ENCODE measurements at regions not wholly inside any gene's neighbourhood (a gene's known extent, or its start where the extent isn't known, plus 50 kb on each side); places are given as distances from the start of the nearest gene placed in this dataset.

DNA sequence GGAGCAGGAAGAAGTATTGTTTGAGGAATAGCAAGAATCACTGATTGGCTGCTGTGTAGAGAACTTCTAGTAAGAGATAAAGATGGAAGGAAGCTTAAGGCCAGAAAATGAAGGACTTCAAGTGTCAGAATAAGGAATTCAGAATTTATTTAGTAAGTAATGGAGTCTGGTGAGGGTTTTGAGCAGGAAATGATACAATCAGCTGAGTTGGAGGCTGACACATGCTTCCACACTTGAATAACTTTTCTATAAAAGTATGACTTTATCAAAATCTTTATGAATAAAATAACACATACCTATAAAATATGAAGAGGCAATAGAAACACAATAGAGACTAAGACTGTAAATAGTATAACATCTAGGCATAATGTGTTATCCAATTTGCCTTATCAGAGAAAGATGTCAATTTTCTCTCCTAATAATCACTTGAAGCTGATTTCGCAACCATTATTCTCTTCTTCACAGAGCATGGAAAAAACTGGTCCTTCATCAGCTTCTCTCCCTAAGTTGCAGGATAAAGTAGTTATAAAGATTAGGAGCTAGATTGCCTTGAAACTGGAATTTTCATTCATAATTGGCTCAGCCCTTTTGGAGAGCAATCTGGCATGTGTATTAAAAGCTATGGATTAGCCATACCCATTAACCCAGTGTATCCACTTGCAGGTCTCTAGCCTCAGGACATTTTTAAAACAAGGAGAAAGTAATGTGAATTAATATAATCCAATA lies 143.4 kb downstream of the ZNF608 start:
- Histone ChIP-seq H3K27me3 (replicated peaks; ENCODE audit: insufficient read depth) (no peaks in the 10 kb centered on the region), H3K27ac (no peak overlapping the region), H3K9ac (no peak overlapping the region), H3K4me1 (ENCODE audit: insufficient read depth) (peaks cover 16% of the 10 kb centered on the region), H3K4me3 (no peak overlapping the region), H3K79me2 (ENCODE audit: insufficient read depth) (no peaks in the 10 kb centered on the region), H3K4me2 (ENCODE audit: unreplicated experiment) (no peak overlapping the region), H3K36me3 (ENCODE audit: low read depth) (no peaks in the 10 kb centered on the region), H3F3A (ENCODE audit: insufficient read depth) (peaks cover 16% of the 10 kb centered on the region; the same call in 1 of the 2 replicates), H2AFZ (no peak overlapping the region), H3K9me3 (ENCODE audit: low read depth) (no peaks in the 10 kb centered on the region), H4K20me1 (ENCODE audit: insufficient read depth) (no peaks in the 10 kb centered on the region), H3K9me2 (ENCODE audit: insufficient read depth) (no peaks in the 10 kb centered on the region)
- peak; percentile 12 for DNase-seq
- no peak for TF ChIP-seq EZH2phosphoT487 (IDR thresholded peaks at IDR 0.05; ENCODE audit: insufficient read depth, low read depth)
- TF ChIP-seq EZH2 (IDR thresholded peaks at IDR 0.05; ENCODE audit: insufficient read depth, poor library complexity, severe bottlenecking) = no peak
- in situ Hi-C loops (cut with MboI) = no loop called here
- WGBS, 2 experiments (ENCODE audit: low coverage in 1 of 2, low lambda C conversion rate in 2 of 2, missing lambda C conversion rate in 2 of 2) = 100% methylated on average over 1 of the region's 1 CpG

- Histone ChIP-seq H3K4me3 (no peak overlapping the region), H2AFZ (peak overlapping the region; percentile 29; the same call in 1 of the 2 replicates), H4K20me1 (ENCODE audit: insufficient read depth) (no peaks in the 10 kb centered on the region), H3K9me3 (ENCODE audit: low read depth) (no peaks in the 10 kb centered on the region), H3F3A (ENCODE audit: insufficient read depth) (peaks cover 24% of the 10 kb centered on the region), H3K4me2 (ENCODE audit: unreplicated experiment) (peak overlapping the region; percentile 5), H3K79me2 (ENCODE audit: insufficient read depth) (no peaks in the 10 kb centered on the region), H3K27me3 (replicated peaks; ENCODE audit: insufficient read depth) (no peaks in the 10 kb centered on the region), H3K9me2 (ENCODE audit: insufficient read depth) (no peaks in the 10 kb centered on the region), H3K4me1 (ENCODE audit: insufficient read depth) (peaks cover 25% of the 10 kb centered on the region), H3K36me3 (ENCODE audit: low read depth) (no peaks in the 10 kb centered on the region), H3K9ac (no peak overlapping the region), H3K27ac (no peak overlapping the region)
- 26 to 31% methylated on average over 10 of the region's 10 CpGs for WGBS, 2 experiments (ENCODE audit: low coverage in 1 of 2, low lambda C conversion rate in 2 of 2, missing lambda C conversion rate in 2 of 2)
- DNase-seq = peak; percentile 51
- TF ChIP-seq EZH2 (IDR thresholded peaks at IDR 0.05; ENCODE audit: insufficient read depth, poor library complexity, severe bottlenecking) = no peak
- TF ChIP-seq EZH2phosphoT487 (IDR thresholded peaks at IDR 0.05; ENCODE audit: insufficient read depth, low read depth) = no peak
- in situ Hi-C loops (cut with MboI) = no loop called here
These were observed 147.1 kb downstream of the ZNF608 start for GRCh38 chr5:124599028-124599973.

- WGBS, 2 experiments (ENCODE audit: low coverage in 1 of 2, low lambda C conversion rate in 2 of 2, missing lambda C conversion rate in 2 of 2) = 27 to 29% methylated on average over 5 of the region's 5 CpGs
- in situ Hi-C loops (cut with MboI) = no loop called here
- Histone ChIP-seq H3K9me2 (ENCODE audit: insufficient read depth) (no peaks in the 10 kb centered on the region), H3K4me1 (ENCODE audit: insufficient read depth) (peaks cover 25% of the 10 kb centered on the region), H3K36me3 (ENCODE audit: low read depth) (no peaks in the 10 kb centered on the region), H3K4me3 (no peak overlapping the region), H3K27me3 (replicated peaks; ENCODE audit: insufficient read depth) (no peaks in the 10 kb centered on the region), H3F3A (ENCODE audit: insufficient read depth) (peaks cover 20% of the 10 kb centered on the region), H3K9ac (no peak overlapping the region), H3K9me3 (ENCODE audit: low read depth) (no peaks in the 10 kb centered on the region), H4K20me1 (ENCODE audit: insufficient read depth) (no peaks in the 10 kb centered on the region), H3K27ac (no peak overlapping the region), H3K79me2 (ENCODE audit: insufficient read depth) (no peaks in the 10 kb centered on the region), H3K4me2 (ENCODE audit: unreplicated experiment) (peak overlapping the region; percentile 17), H2AFZ (no peak overlapping the region)
- DNase-seq = peak; percentile 80
- TF ChIP-seq EZH2 (IDR thresholded peaks at IDR 0.05; ENCODE audit: insufficient read depth, poor library complexity, severe bottlenecking) = no peak
- no peak for TF ChIP-seq EZH2phosphoT487 (IDR thresholded peaks at IDR 0.05; ENCODE audit: insufficient read depth, low read depth)
These were observed 149.6 kb downstream of the ZNF608 start for GRCh38 chr5:124596595-124597421.

- H2AFZ ChIP-seq = no peak overlapping the region
- no peak overlapping the region for H3K4me3 ChIP-seq
- in situ Hi-C loops (cut with MboI) = no loop called here
- no peaks in the 10 kb centered on the region for H3K9me3 ChIP-seq (ENCODE audit: low read depth)
- H3K36me3 ChIP-seq (ENCODE audit: low read depth) = no peaks in the 10 kb centered on the region
- H3K9me2 ChIP-seq (ENCODE audit: insufficient read depth) = no peaks in the 10 kb centered on the region
- H3K4me1 ChIP-seq (ENCODE audit: insufficient read depth) = peaks cover 13% of the 10 kb centered on the region
- H3K9ac ChIP-seq = no peak overlapping the region
- H3F3A ChIP-seq (ENCODE audit: insufficient read depth) = peaks cover 9% of the 10 kb centered on the region
- H3K79me2 ChIP-seq (ENCODE audit: insufficient read depth) = no peaks in the 10 kb centered on the region
- WGBS, 2 experiments (ENCODE audit: low coverage in 1 of 2, low lambda C conversion rate in 2 of 2, missing lambda C conversion rate in 2 of 2) = 60 to 92% methylated on average over 1 of the region's 1 CpG
- no peak for DNase-seq
- H3K4me2 ChIP-seq (ENCODE audit: unreplicated experiment) = no peak overlapping the region
- no peaks in the 10 kb centered on the region for H3K27me3 ChIP-seq (replicated peaks; ENCODE audit: insufficient read depth)
- TF ChIP-seq EZH2 (IDR thresholded peaks at IDR 0.05; ENCODE audit: insufficient read depth, poor library complexity, severe bottlenecking) = no peak
- TF ChIP-seq EZH2phosphoT487 (IDR thresholded peaks at IDR 0.05; ENCODE audit: insufficient read depth, low read depth) = no peak
- H4K20me1 ChIP-seq (ENCODE audit: insufficient read depth) = no peaks in the 10 kb centered on the region
- H3K27ac ChIP-seq = no peak overlapping the region
These were observed 152.5 kb downstream of the ZNF608 start for GRCh38 chr5:124593952-124594351.
